HEK293 (cell line): ENCODE measurements at regions not wholly inside any gene's neighbourhood (a gene's known extent, or its start where the extent isn't known, plus 50 kb on each side); places are given as distances from the start of the nearest gene placed in this dataset.

Experiments used
- CTCF ChIA-PET: fragments of 350-600 bp; formaldehyde crosslinking; extraction: SDS; loops from one replicate; lab custom pipeline; 2021; ENCODE audit warnings: antibody characterized with exemption; lab: Yijun Ruan, JAX
- POLR2A ChIA-PET: fragments of 300-600 bp; formaldehyde crosslinking; extraction: SDS; loops from one replicate; lab custom pipeline; 2020; ENCODE audit warnings: antibody characterized with exemption, inconsistent platforms; lab: Yijun Ruan, JAX
- H3K27ac ChIP-seq: fragments of 200-500 bp; sonication (Bioruptor generic); 2 replicates; pipeline ENCODE4 v1.5.1; 2014; ENCODE audit warnings: low read depth, low read length, control low read depth, inconsistent platforms; ENCODE audit errors: extremely low read depth
- H3K36me3 ChIP-seq, 2 experiments: fragments of 200-500 bp in 1 of 2; sonication (Bioruptor generic) in 1 of 2; 1 replicate in 1 of 2; 2 replicates in 1 of 2; pipeline ENCODE4 v1.5.1; 2014 to 2017; ENCODE audit warnings: inconsistent platforms in 2 of 2, low read length in 2 of 2; ENCODE audit not compliant: control insufficient read depth in 2 of 2, insufficient read depth in 1 of 2
- H3K4me1 ChIP-seq: fragments of 200-500 bp; sonication (Bioruptor generic); 2 replicates; pipeline ENCODE4 v1.5.1; 2014; ENCODE audit warnings: mild to moderate bottlenecking, low read length, inconsistent platforms; ENCODE audit not compliant: control insufficient read depth, insufficient read depth
- H3K4me3 ChIP-seq: 2 replicates; pipeline ENCODE4 v1.5.1; 2011; ENCODE audit warnings: low read depth, mild to moderate bottlenecking, control low read depth, low read length, moderate library complexity
- H3K9me3 ChIP-seq: fragments of 200-500 bp; sonication (Bioruptor generic); 2 replicates; pipeline ENCODE4 v1.5.1; 2014; ENCODE audit warnings: low read depth, low read length, inconsistent platforms; ENCODE audit not compliant: control insufficient read depth, insufficient read depth
- BCL6B ChIP-seq: fragments of 450-650 bp; formaldehyde crosslinking; IDR thresholded peaks from 2 replicates; pipeline ENCODE4 v1.5.1; 2017; ENCODE audit warnings: missing biosample characterization, missing genetic modification characterization
- EGR2 ChIP-seq: fragments of 450-650 bp; formaldehyde crosslinking; IDR thresholded peaks from 2 replicates; pipeline ENCODE4 v1.5.1; 2016; ENCODE audit warnings: low read depth, missing biosample characterization, missing genetic modification characterization
- GLI4 ChIP-seq: fragments of 450-650 bp; formaldehyde crosslinking; IDR thresholded peaks from 2 replicates; pipeline ENCODE4 v1.5.1; 2016; ENCODE audit warnings: missing biosample characterization, missing genetic modification characterization
- RBAK ChIP-seq: fragments of 450-650 bp; formaldehyde crosslinking; IDR thresholded peaks from 2 replicates; pipeline ENCODE4 v1.5.1; 2016; ENCODE audit warnings: missing biosample characterization, missing genetic modification characterization
- TCF7L2 ChIP-seq: IDR thresholded peaks from 2 replicates; pipeline ENCODE4 v1.6.1; 2011; ENCODE audit warnings: low read depth, mild to moderate bottlenecking, inconsistent platforms, low read length, moderate library complexity, borderline replicate concordance
- TRIM28 ChIP-seq: IDR thresholded peaks from 2 replicates; pipeline ENCODE4 v1.6.1; 2011; ENCODE audit warnings: low read length, control low read depth, borderline replicate concordance
- TSHZ1 ChIP-seq: fragments of 450-650 bp; formaldehyde crosslinking; IDR thresholded peaks from 2 replicates; pipeline ENCODE4 v1.5.1; 2016; ENCODE audit warnings: missing biosample characterization, missing genetic modification characterization, borderline replicate concordance
- ZBTB10 ChIP-seq: fragments of 450-650 bp; formaldehyde crosslinking; IDR thresholded peaks from 2 replicates; pipeline ENCODE4 v1.5.1; 2016; ENCODE audit warnings: missing biosample characterization, missing genetic modification characterization
- ZBTB20 ChIP-seq: fragments of 450-650 bp; formaldehyde crosslinking; IDR thresholded peaks from 2 replicates; pipeline ENCODE4 v1.5.1; 2016; ENCODE audit warnings: missing biosample characterization, missing genetic modification characterization
- ZNF121 ChIP-seq: fragments of 450-650 bp; formaldehyde crosslinking; IDR thresholded peaks from 2 replicates; pipeline ENCODE4 v1.5.1; 2016; ENCODE audit warnings: missing biosample characterization, missing genetic modification characterization
- ZNF155 ChIP-seq: fragments of 450-650 bp; formaldehyde crosslinking; IDR thresholded peaks from 2 replicates; pipeline ENCODE4 v1.5.1; 2016; ENCODE audit warnings: missing biosample characterization, missing genetic modification characterization
- ZNF221 ChIP-seq: fragments of 450-650 bp; formaldehyde crosslinking; IDR thresholded peaks from 2 replicates; pipeline ENCODE4 v1.5.1; 2017; ENCODE audit warnings: missing biosample characterization, missing genetic modification characterization, borderline replicate concordance
- ZNF23 ChIP-seq: fragments of 450-650 bp; formaldehyde crosslinking; IDR thresholded peaks from 2 replicates; pipeline ENCODE4 v1.5.1; 2016; ENCODE audit warnings: missing biosample characterization, missing genetic modification characterization, borderline replicate concordance
- ZNF266 ChIP-seq: fragments of 450-650 bp; formaldehyde crosslinking; IDR thresholded peaks from 2 replicates; pipeline ENCODE4 v1.5.1; 2016; ENCODE audit warnings: missing biosample characterization, missing genetic modification characterization, low read depth
- ZNF501 ChIP-seq: fragments of 450-650 bp; formaldehyde crosslinking; IDR thresholded peaks from 2 replicates; pipeline ENCODE4 v1.5.1; 2016; ENCODE audit warnings: missing biosample characterization, missing genetic modification characterization
- ZNF76 ChIP-seq: fragments of 450-650 bp; formaldehyde crosslinking; IDR thresholded peaks from 2 replicates; pipeline ENCODE4; 2016; ENCODE audit warnings: low read depth, missing biosample characterization, missing genetic modification characterization, borderline replicate concordance
- ZSCAN23 ChIP-seq: fragments of 450-650 bp; formaldehyde crosslinking; IDR thresholded peaks from 2 replicates; pipeline ENCODE4 v1.5.1; 2016; ENCODE audit warnings: missing biosample characterization, missing genetic modification characterization
- TF ChIP-seq, protein P1 (sequence below): fragments of 450-650 bp; IDR thresholded peaks from 2 replicates; pipeline ENCODE4 v1.5.1; 2018; ENCODE audit warnings: missing biosample characterization, missing genetic modification characterization
- TF ChIP-seq, protein P2 (sequence below): fragments of 450-650 bp; formaldehyde crosslinking; IDR thresholded peaks from 2 replicates; pipeline ENCODE4 v1.5.1; 2016; ENCODE audit warnings: missing biosample characterization, missing genetic modification characterization
- TF ChIP-seq, protein P3 (sequence below): fragments of 450-650 bp; formaldehyde crosslinking; IDR thresholded peaks from 2 replicates; pipeline ENCODE4; 2016; ENCODE audit warnings: missing biosample characterization, missing genetic modification characterization

GRCh38 chr9:104302775-104303174 is 201.3 kb upstream of the OR13F1 start:
- no peaks in the 10 kb centered on the region for H3K9me3 ChIP-seq
- no peak overlapping the region for H3K4me3 ChIP-seq
- ChIA-PET POLR2A (no interaction called here), CTCF (no interaction called here)
- H3K4me1 ChIP-seq: no peaks in the 10 kb centered on the region
- no peak for TF ChIP-seq GLI4 (tag by site-specific recombination)
- TF ChIP-seq TRIM28: no peak
- no peak for TF ChIP-seq ZSCAN23 (tag by site-specific recombination)
- no peak for TF ChIP-seq ZNF155 (tag by site-specific recombination)
- TF ChIP-seq TSHZ1 (tag by site-specific recombination): no peak
- TF ChIP-seq, protein P1, sequence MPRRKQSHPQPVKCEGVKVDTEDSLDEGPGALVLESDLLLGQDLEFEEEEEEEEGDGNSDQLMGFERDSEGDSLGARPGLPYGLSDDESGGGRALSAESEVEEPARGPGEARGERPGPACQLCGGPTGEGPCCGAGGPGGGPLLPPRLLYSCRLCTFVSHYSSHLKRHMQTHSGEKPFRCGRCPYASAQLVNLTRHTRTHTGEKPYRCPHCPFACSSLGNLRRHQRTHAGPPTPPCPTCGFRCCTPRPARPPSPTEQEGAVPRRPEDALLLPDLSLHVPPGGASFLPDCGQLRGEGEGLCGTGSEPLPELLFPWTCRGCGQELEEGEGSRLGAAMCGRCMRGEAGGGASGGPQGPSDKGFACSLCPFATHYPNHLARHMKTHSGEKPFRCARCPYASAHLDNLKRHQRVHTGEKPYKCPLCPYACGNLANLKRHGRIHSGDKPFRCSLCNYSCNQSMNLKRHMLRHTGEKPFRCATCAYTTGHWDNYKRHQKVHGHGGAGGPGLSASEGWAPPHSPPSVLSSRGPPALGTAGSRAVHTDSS (tag by site-specific recombination): no peak
- no peak for TF ChIP-seq RBAK (tag by site-specific recombination)
- TF ChIP-seq ZNF121 (tag by site-specific recombination): no peak
- TF ChIP-seq ZNF221 (tag by site-specific recombination): no peak
- no peaks in the 10 kb centered on the region for H3K36me3 ChIP-seq
- H3K27ac ChIP-seq: no peak overlapping the region

DNA sequence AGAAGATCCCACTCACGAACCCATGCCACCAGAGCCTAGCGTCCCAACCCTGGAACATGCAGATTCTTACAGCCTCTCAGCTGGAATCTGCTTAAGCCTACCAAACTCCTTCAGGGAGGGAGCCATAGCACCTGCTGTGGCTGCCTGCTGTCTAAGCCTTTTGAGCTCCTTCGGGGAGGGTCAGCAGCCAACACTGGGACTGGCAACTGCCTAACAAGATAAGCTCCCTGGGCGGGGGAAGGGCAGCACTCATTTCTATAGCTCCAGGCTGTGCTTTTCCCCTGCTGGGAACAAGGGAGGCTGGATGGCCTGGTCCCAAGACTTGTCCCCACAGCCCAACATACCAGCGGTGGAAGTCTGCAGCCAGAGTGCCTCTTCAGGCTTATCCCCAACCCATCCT is 199.1 kb upstream of the OR13F1 start:
- ChIA-PET POLR2A (no interaction called here), CTCF (no interaction called here)
- Histone ChIP-seq H3K27ac (no peak overlapping the region), H3K4me3 (no peak overlapping the region), H3K9me3 (no peaks in the 10 kb centered on the region), H3K4me1 (no peaks in the 10 kb centered on the region), H3K36me3 (no peaks in the 10 kb centered on the region)
- TF ChIP-seq, protein P2, sequence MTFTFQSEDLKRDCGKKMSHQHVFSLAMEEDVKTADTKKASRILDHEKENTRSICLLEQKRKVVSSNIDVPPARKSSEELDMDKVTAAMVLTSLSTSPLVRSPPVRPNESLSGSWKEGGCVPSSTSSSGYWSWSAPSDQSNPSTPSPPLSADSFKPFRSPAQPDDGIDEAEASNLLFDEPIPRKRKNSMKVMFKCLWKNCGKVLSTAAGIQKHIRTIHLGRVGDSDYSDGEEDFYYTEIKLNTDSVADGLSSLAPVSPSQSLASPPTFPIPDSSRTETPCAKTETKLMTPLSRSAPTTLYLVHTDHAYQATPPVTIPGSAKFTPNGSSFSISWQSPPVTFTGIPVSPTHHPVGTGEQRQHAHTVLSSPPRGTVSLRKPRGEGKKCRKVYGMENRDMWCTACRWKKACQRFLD: no peak
- TF ChIP-seq ZNF23 (no peak), ZNF76 (tag by site-specific recombination) (no peak)
- TF ChIP-seq, protein P3, sequence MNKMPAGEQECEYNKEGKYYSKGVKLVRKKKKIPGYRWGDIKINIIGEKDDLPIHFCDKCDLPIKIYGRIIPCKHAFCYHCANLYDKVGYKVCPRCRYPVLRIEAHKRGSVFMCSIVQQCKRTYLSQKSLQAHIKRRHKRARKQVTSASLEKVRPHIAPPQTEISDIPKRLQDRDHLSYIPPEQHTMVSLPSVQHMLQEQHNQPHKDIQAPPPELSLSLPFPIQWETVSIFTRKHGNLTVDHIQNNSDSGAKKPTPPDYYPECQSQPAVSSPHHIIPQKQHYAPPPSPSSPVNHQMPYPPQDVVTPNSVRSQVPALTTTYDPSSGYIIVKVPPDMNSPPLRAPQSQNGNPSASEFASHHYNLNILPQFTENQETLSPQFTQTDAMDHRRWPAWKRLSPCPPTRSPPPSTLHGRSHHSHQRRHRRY (tag by site-specific recombination): no peak

DNA sequence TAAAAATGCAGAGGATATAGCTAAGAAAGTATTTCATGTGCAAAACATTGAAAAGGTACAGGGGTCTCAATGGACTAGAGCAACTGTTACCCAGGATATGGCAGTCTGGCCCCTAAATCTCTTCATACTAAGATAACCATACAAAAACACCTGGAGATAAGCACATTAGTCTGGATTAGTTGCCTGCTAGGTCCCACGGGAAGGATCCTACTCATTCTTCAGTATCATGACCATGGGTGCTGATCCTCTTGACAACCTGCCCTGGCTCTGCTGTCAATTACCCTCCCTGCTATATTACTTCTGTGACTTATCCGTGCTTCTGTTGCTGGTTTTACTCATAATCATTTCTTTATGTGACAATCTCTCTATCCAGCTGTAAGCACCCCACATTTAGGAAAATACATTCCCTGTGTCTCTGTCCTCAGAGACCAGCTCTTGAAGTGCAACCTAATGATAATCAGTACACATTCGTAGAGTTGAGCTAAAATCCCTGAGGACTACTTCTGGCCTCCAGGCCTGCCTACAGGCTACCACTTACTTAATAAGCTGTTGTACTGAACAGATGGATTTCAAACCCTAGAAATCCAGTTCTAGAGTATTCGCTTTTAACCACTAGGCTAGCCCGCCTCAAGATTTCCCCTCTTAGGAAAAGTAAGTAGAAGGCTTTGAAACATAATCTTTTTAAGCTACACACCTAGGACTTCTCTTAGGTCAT is 190.5 kb upstream of the OR13F1 start:
- CTCF ChIA-PET: interaction anchor here (1.2 kb wide), 1 partner anchor 137 kb away, joined by 3 read pairs; no protein-coding TSS in a partner anchor
- TF ChIP-seq TCF7L2 (no peak), ZBTB10 (tag by site-specific recombination) (no peak), ZNF501 (no peak), EGR2 (tag by site-specific recombination) (no peak), BCL6B (tag by site-specific recombination) (no peak), ZNF266 (tag by site-specific recombination) (no peak), ZBTB20 (tag by site-specific recombination) (no peak)

More for the DNA sequence above, 190.5 kb upstream of the OR13F1 start:
- Histone ChIP-seq H3K36me3 (no peaks in the 10 kb centered on the region), H3K4me3 (no peak overlapping the region), H3K4me1 (no peaks in the 10 kb centered on the region), H3K9me3 (no peaks in the 10 kb centered on the region), H3K27ac (no peak overlapping the region)
- POLR2A ChIA-PET: no interaction called here
